Panc1 (cell line): ENCODE measurements at regions not wholly inside any gene's neighbourhood (a gene's known extent, or its start where the extent isn't known, plus 50 kb on each side); places are given as distances from the start of the nearest gene placed in this dataset.

Experiments
- CTCF ChIP-seq: fragments of 450-650 bp; IDR thresholded peaks from 2 replicates; pipeline ENCODE4 v1.5.1; 2017; ENCODE audit warnings: mild to moderate bottlenecking
- TCF7L2 ChIP-seq: IDR thresholded peaks from 2 replicates; pipeline ENCODE4 v1.6.1; 2011; ENCODE audit warnings: mild to moderate bottlenecking, low read depth, low read length, inconsistent platforms

GRCh38 chr18:2123077-2123476, 448.2 kb downstream of the METTL4 start:
- TF ChIP-seq CTCF, result no peak
- no peak for TF ChIP-seq TCF7L2
